ENCODE measurements at regions not wholly inside any gene's neighbourhood (a gene's known extent, or its start where the extent isn't known, plus 50 kb on each side); places are given as distances from the start of the nearest gene placed in this dataset.

DNA sequence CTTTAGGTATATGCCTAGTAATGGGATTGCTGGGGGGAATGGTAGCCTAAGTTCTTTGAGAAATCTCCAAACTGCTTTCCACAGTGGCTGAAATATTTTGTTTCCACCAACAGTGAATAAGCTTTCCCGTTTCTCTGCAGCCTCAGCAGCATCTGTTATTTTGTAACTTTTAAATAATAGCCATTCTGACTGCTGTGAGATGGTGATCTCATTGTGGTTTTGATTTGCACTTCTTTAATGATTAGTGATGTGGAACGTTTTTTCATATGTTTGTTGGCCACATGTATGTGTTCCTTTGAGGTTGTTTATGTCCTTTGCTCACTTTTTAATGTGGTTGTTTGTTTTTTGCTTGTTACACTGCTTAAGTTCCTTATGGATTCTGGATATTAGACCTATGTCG is 237.4 kb downstream of the CENPF start:
- H3K9me3 ChIP-seq = no peaks in the 10 kb centered on the region
- TF ChIP-seq, protein P1, sequence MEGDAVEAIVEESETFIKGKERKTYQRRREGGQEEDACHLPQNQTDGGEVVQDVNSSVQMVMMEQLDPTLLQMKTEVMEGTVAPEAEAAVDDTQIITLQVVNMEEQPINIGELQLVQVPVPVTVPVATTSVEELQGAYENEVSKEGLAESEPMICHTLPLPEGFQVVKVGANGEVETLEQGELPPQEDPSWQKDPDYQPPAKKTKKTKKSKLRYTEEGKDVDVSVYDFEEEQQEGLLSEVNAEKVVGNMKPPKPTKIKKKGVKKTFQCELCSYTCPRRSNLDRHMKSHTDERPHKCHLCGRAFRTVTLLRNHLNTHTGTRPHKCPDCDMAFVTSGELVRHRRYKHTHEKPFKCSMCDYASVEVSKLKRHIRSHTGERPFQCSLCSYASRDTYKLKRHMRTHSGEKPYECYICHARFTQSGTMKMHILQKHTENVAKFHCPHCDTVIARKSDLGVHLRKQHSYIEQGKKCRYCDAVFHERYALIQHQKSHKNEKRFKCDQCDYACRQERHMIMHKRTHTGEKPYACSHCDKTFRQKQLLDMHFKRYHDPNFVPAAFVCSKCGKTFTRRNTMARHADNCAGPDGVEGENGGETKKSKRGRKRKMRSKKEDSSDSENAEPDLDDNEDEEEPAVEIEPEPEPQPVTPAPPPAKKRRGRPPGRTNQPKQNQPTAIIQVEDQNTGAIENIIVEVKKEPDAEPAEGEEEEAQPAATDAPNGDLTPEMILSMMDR (IDR thresholded peaks at IDR 0.05) = no peak
- TF ChIP-seq POLR2AphosphoS5 (IDR thresholded peaks at IDR 0.05) (no peak), POLR2A (IDR thresholded peaks at IDR 0.05) (no peak)
- H3K36me3 ChIP-seq = no peaks in the 10 kb centered on the region
- H3K4me3 ChIP-seq = no peak overlapping the region
- H3K27me3 ChIP-seq = no peaks in the 10 kb centered on the region
- no peak for DNase-seq (ENCODE audit: low spot score in 2 of 2)
- no peak overlapping the region for H3K27ac ChIP-seq
- intact Hi-C loops (cut with DNase I; ENCODE audit: low total_unique reads) = no loop called here
- H3K4me1 ChIP-seq = no peaks in the 10 kb centered on the region

DNA sequence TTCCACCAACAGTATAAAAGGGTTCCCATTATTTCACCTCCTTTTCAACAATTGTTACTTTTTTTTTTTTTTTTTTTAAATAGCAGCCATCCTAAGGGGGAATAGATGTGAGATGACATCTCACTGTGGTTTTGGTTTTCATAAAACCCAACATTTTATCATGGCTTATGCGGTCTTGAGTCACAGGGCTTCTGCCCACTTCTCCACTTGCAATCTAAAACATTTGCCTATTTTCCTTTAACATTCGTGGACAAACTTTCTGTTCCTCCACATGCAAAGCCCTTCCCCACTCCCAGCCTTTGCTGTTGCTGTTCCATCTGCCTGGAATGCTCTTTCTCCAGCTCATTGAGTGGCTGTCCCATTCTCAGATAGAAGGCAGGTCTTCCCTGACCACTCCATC is 239.7 kb upstream of the KCNK2 start:
- intact Hi-C loops (cut with DNase I; ENCODE audit: low total_unique reads) = no loop called here
- DNase-seq (ENCODE audit: low spot score in 2 of 2) = no peak
- Histone ChIP-seq H3K27me3 (no peaks in the 10 kb centered on the region), H3K9me3 (no peaks in the 10 kb centered on the region), H3K4me1 (no peaks in the 10 kb centered on the region), H3K4me3 (no peak overlapping the region), H3K36me3 (no peaks in the 10 kb centered on the region), H3K27ac (no peak overlapping the region)
- TF ChIP-seq, protein P1 (IDR thresholded peaks at IDR 0.05) = no peak
- TF ChIP-seq POLR2AphosphoS5 (IDR thresholded peaks at IDR 0.05) (no peak), POLR2A (IDR thresholded peaks at IDR 0.05) (no peak)

DNA sequence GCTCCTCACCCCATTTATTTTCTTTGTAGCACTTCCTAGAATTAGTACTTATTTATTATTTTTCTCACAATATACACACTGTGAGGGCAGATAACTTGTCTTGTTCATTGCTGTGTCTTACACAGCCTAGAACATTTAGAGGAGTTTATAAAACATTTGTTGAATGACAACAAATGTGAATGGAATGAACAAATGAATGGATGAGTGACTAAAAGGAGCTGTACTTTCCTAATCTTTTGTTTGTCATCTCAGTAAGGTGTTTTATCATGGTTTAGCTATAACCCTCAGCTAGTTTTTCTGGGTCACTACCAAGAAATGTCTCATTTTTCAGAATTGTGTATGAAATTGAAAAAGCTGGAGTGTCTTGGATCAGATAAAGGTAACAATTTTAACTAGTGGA is 239.3 kb upstream of the KCNK2 start:
- DNase-seq (ENCODE audit: low spot score in 2 of 2) = no peak
- H3K9me3 ChIP-seq = no peaks in the 10 kb centered on the region
- no peak overlapping the region for H3K27ac ChIP-seq
- TF ChIP-seq POLR2AphosphoS5 (IDR thresholded peaks at IDR 0.05) (no peak), POLR2A (IDR thresholded peaks at IDR 0.05) (no peak)
- TF ChIP-seq, protein P1 (IDR thresholded peaks at IDR 0.05) = no peak
- intact Hi-C loops (cut with DNase I; ENCODE audit: low total_unique reads) = no loop called here
- H3K4me3 ChIP-seq = no peak overlapping the region
- no peaks in the 10 kb centered on the region for H3K4me1 ChIP-seq
- H3K27me3 ChIP-seq = no peaks in the 10 kb centered on the region
- H3K36me3 ChIP-seq = no peaks in the 10 kb centered on the region

DNA sequence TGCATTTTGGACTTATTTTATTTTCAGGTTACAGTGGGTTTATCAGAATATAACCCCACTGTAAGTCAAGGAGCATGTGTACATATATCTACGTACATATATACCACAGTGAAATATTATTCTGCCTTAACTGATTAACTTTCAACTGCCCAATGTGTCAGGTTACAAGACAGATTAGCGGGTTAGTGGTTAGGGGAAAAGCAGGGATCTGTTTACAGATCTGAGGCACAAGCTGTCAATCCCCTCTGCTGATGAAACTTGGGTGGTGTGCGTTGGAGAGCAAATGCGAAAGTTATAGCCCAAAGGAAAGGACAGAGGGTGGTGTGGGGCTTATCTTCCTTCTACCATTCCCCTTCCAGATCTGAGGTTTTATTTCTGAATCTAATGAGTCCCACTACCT is 238.2 kb upstream of the KCNK2 start:
- no peak for DNase-seq (ENCODE audit: low spot score in 2 of 2)
- no peaks in the 10 kb centered on the region for H3K9me3 ChIP-seq
- intact Hi-C loops (cut with DNase I; ENCODE audit: low total_unique reads) = no loop called here
- no peaks in the 10 kb centered on the region for H3K27me3 ChIP-seq
- TF ChIP-seq POLR2A (IDR thresholded peaks at IDR 0.05) (no peak), POLR2AphosphoS5 (IDR thresholded peaks at IDR 0.05) (no peak)
- TF ChIP-seq, protein P1 (IDR thresholded peaks at IDR 0.05) = no peak
- no peak overlapping the region for H3K27ac ChIP-seq
- H3K36me3 ChIP-seq = no peaks in the 10 kb centered on the region
- no peak overlapping the region for H3K4me3 ChIP-seq
- H3K4me1 ChIP-seq = no peaks in the 10 kb centered on the region

DNA sequence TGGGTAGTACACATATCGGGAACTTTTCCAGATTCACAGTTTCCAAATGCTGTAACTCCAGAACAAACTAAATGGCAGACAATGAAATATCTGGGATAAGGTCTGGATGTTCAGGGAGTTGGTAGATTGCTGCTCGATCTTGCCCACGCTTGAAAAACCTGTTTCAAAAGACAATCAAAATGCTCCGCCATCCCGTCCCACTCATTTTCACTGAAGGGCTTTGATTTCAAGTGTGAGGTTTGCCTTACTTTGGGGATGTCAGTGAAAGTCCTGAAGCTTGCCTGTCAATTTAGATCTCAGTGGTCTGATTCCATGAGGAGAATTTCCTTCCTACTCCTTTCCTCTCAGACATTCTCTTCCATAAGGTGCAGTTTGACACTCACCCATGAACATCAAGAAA is 236.3 kb upstream of the KCNK2 start:
- intact Hi-C loops (cut with DNase I; ENCODE audit: low total_unique reads) = no loop called here
- TF ChIP-seq POLR2AphosphoS5 (IDR thresholded peaks at IDR 0.05) = no peak
- TF ChIP-seq POLR2A (IDR thresholded peaks at IDR 0.05) = no peak
- TF ChIP-seq, protein P1 (IDR thresholded peaks at IDR 0.05) = no peak
- Histone ChIP-seq H3K27ac (peak overlapping the region in 1 of 2 donors; percentile 46), H3K4me3 (no peak overlapping the region), H3K36me3 (no peaks in the 10 kb centered on the region), H3K9me3 (peaks cover 5 to 7% of the 10 kb centered on the region in 2 donors), H3K4me1 (no peaks in the 10 kb centered on the region), H3K27me3 (no peaks in the 10 kb centered on the region)
- DNase-seq (ENCODE audit: low spot score in 2 of 2) = no peak

Data from breast epithelium (tissue), 4 donors.